GM13976 (cell line): ENCODE measurements at regions not wholly inside any gene's neighbourhood (a gene's known extent, or its start where the extent isn't known, plus 50 kb on each side); places are given as distances from the start of the nearest gene placed in this dataset.
"Not testable (repeated sequence)": the region's sequence is repeated elsewhere in the genome, so short reads cannot be mapped to it uniquely, and the experiment has no call there.

Experiments used
- DNase-seq: peaks from one replicate; pipeline ENCODE4 v3.0.0; 2012; ENCODE audit warnings: low spot score
- CTCF ChIP-seq: IDR thresholded peaks from 2 replicates; pipeline ENCODE4 v1.5.1; 2012; ENCODE audit warnings: borderline replicate concordance, mild to moderate bottlenecking; ENCODE audit not compliant: insufficient read depth; ENCODE audit errors: extremely low read depth, missing control alignments, control extremely low read depth
- in situ Hi-C: fragments of 300-500 bp; cut with MboI; formaldehyde crosslinking; loops from one replicate; pipeline ENCODE4 v1.12.0; 2022; ENCODE audit warnings: low sequenced_read_pairs, mixed read lengths, inconsistent platforms; ENCODE audit not compliant: unreplicated experiment

- TF ChIP-seq CTCF: no peak
- in situ Hi-C loops: no loop called here
- no peak for DNase-seq
Observed at GRCh38 chr18:65671621-65672415, 79.0 kb upstream of the CDH7 start.

GRCh38 chr18:65670145-65670544 lies 80.7 kb upstream of the CDH7 start:
- in situ Hi-C loops: not testable (repeated sequence)

GRCh38 chr18:65661391-65661790 lies 89.4 kb upstream of the CDH7 start:
- in situ Hi-C loops: no loop called here

More at GRCh38 chr18:65670145-65670544, 80.7 kb upstream of the CDH7 start:
- DNase-seq: not testable (repeated sequence)

GRCh38 chr18:65659912-65660311 lies 90.9 kb upstream of the CDH7 start:
- DNase-seq: no peak
- no peak for TF ChIP-seq CTCF
- in situ Hi-C loops: no loop called here

More at GRCh38 chr18:65661391-65661790, 89.4 kb upstream of the CDH7 start:
- no peak for DNase-seq
- TF ChIP-seq CTCF: no peak

GRCh38 chr18:65659312-65659711 lies 91.5 kb upstream of the CDH7 start:
- TF ChIP-seq CTCF: no peak
- DNase-seq: no peak
- in situ Hi-C loops: no loop called here

- no peak for DNase-seq
- TF ChIP-seq CTCF: no peak
- in situ Hi-C loops: no loop called here
Observed at GRCh38 chr18:65651192-65651591, 99.6 kb upstream of the CDH7 start.

GRCh38 chr18:65632236-65632635 lies 118.6 kb upstream of the CDH7 start:
- no peak for DNase-seq
- in situ Hi-C loops: no loop called here
- TF ChIP-seq CTCF: no peak
